SK-N-SH treated with all-trans-retinoic acid at 6 μM for 48 hours (cell line): ENCODE measurements at regions not wholly inside any gene's neighbourhood (a gene's known extent, or its start where the extent isn't known, plus 50 kb on each side); places are given as distances from the start of the nearest gene placed in this dataset.

Experiments
- ATAC-seq: fragments of 200-7000 bp; cut with Tn5 transposase; 3 replicates; pipeline ENCODE4 v1.9.1; 2020; ENCODE audit warnings: mild to moderate bottlenecking, moderate library complexity
- ARNTL ChIP-seq: fragments of 450-650 bp; formaldehyde crosslinking; IDR thresholded peaks from 2 replicates; pipeline ENCODE4 v1.5.0; 2020; ENCODE audit warnings: low read depth, mild to moderate bottlenecking, moderate library complexity, borderline replicate concordance
- BACH2 ChIP-seq: fragments of 250-450 bp; sonication (Bioruptor Pico); IDR thresholded peaks from 2 replicates; pipeline ENCODE4 v1.9.0; 2021; ENCODE audit warnings: mild to moderate bottlenecking, borderline replicate concordance
- CSDC2 ChIP-seq: fragments of 250-450 bp; sonication (Bioruptor Pico); IDR thresholded peaks from 2 replicates; pipeline ENCODE4 v1.5.0; 2020; ENCODE audit warnings: mild to moderate bottlenecking, moderate library complexity
- ESRRG ChIP-seq: fragments of 250-450 bp; sonication (Bioruptor Pico); IDR thresholded peaks from 2 replicates; pipeline ENCODE4 v1.6.1; 2021; ENCODE audit warnings: mild to moderate bottlenecking
- GLIS3 ChIP-seq: fragments of 250-450 bp; sonication (Bioruptor Pico); IDR thresholded peaks from 2 replicates; pipeline ENCODE4 v1.5.0; 2020; ENCODE audit warnings: mild to moderate bottlenecking, moderate library complexity
- OSR1 ChIP-seq: fragments of 250-450 bp; sonication (Bioruptor Pico); IDR thresholded peaks from 2 replicates; pipeline ENCODE4 v1.8.0; 2022; ENCODE audit warnings: moderate library complexity, mild to moderate bottlenecking, inconsistent platforms
- RARB ChIP-seq: fragments of 250-450 bp; sonication (Bioruptor Pico); IDR thresholded peaks from 2 replicates; pipeline ENCODE4 v1.8.0; 2021; ENCODE audit warnings: mild to moderate bottlenecking, moderate library complexity
- SNAI2 ChIP-seq: fragments of 250-450 bp; sonication (Bioruptor Pico); IDR thresholded peaks from 2 replicates; pipeline ENCODE4 v1.5.0; 2020; ENCODE audit warnings: mild to moderate bottlenecking, moderate library complexity
- TCF4 ChIP-seq: fragments of 250-450 bp; sonication (Bioruptor Pico); IDR thresholded peaks from 2 replicates; pipeline ENCODE4 v1.8.0; 2021; ENCODE audit warnings: mild to moderate bottlenecking, moderate library complexity, borderline replicate concordance
- ZFP3 ChIP-seq: fragments of 250-450 bp; sonication (Bioruptor Pico); IDR thresholded peaks from 2 replicates; pipeline ENCODE4 v1.5.0; 2020; ENCODE audit warnings: mild to moderate bottlenecking, moderate library complexity
- ZFP30 ChIP-seq: fragments of 450-650 bp; formaldehyde crosslinking; IDR thresholded peaks from 2 replicates; pipeline ENCODE4 v1.5.0; 2022; ENCODE audit warnings: mild to moderate bottlenecking, moderate library complexity
- ZNF565 ChIP-seq: fragments of 450-650 bp; formaldehyde crosslinking; conservative IDR thresholded peaks from 2 replicates; pipeline ENCODE4 v1.5.0; 2020; ENCODE audit warnings: low read depth, mild to moderate bottlenecking, moderate library complexity
- ZNF70 ChIP-seq: fragments of 450-650 bp; formaldehyde crosslinking; IDR thresholded peaks from 2 replicates; pipeline ENCODE4 v1.5.0; 2020; ENCODE audit warnings: mild to moderate bottlenecking, moderate library complexity
- ZNF8 ChIP-seq: fragments of 450-650 bp; formaldehyde crosslinking; IDR thresholded peaks from 2 replicates; pipeline ENCODE4 v1.5.0; 2020; ENCODE audit warnings: mild to moderate bottlenecking, moderate library complexity
- TF ChIP-seq, protein P1 (sequence below): fragments of 250-450 bp; sonication (Bioruptor Pico); IDR thresholded peaks from 2 replicates; pipeline ENCODE4 v1.5.1; 2021; ENCODE audit warnings: mild to moderate bottlenecking, moderate library complexity
- TF ChIP-seq, protein P2 (sequence below): fragments of 250-450 bp; sonication (Bioruptor Pico); IDR thresholded peaks from 2 replicates; pipeline ENCODE4 v1.5.1; 2020; ENCODE audit warnings: low read depth, mild to moderate bottlenecking, moderate library complexity
- TF ChIP-seq, protein P3 (sequence below): fragments of 250-450 bp; sonication (Bioruptor Pico); IDR thresholded peaks from 2 replicates; pipeline ENCODE4 v1.5.0; 2020; ENCODE audit warnings: mild to moderate bottlenecking, moderate library complexity
- TF ChIP-seq, protein P4 (sequence below): fragments of 250-450 bp; sonication (Bioruptor Pico); IDR thresholded peaks from 2 replicates; pipeline ENCODE4 v1.8.0; 2020; ENCODE audit warnings: mild to moderate bottlenecking, moderate library complexity, borderline replicate concordance

DNA sequence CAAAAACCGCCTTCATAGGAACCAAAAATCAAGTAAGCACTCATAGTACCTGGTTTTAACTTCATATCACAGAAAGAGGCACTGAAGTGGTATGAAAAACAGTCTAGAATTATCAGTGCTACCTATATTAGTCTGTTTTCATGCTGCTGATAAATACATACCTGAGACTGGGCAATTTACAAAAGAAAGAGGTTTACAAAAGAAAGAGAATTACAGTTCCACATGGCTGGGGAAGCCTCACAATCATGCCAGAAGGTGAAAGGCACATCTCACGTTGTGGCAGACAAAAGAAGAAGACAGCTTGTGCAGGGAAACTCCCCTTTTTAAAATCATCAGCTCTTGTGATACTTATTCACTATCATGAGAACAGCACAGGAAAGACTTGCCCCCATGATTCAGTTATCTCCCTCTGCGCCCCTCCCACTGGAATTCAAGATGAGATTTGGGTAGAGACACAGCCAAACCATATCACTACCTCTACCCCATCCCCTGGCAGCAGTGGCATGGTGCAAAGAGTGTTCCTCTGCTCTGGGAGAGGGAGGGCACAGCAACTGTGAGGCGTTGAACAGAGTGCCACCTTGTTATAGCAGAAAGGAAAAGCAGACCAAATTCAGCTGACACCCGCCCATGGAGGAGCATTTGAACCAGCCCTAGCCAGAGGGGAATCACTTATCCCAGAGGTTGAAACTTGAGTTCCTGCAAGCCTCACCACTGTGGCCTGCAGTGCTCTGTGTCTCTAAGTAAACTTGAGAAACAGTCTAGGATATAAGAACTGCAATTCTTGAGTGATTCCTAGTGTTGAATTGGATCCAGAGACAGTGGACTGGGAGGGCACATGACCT is 61.9 kb upstream of the PTPRZ1 start:
- ATAC-seq: no peak

DNA sequence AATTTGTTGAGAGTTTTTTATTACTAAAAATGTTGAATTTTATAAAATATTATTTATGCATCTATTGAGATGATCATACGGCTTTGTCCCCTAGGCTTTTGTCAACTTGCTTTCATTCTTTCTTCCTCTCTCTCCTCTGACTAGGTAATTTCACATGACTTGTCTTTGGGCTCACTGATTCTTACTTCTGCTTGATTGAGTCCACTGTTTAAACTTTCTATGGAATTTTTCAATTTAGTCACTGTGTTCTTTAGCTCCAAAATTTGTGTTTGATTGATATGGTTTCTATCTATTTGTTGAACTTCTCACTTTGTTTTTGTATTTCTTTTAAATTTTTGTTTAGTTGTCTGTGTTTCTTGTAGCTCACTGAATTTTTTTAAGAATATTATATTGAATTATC is 65.9 kb upstream of the PTPRZ1 start:
- ATAC-seq: no peak
- TF ChIP-seq SNAI2 (CRISPR knock-in tag) (no peak), ZFP30 (no peak), OSR1 (CRISPR knock-in tag) (no peak)
- TF ChIP-seq, protein P1, sequence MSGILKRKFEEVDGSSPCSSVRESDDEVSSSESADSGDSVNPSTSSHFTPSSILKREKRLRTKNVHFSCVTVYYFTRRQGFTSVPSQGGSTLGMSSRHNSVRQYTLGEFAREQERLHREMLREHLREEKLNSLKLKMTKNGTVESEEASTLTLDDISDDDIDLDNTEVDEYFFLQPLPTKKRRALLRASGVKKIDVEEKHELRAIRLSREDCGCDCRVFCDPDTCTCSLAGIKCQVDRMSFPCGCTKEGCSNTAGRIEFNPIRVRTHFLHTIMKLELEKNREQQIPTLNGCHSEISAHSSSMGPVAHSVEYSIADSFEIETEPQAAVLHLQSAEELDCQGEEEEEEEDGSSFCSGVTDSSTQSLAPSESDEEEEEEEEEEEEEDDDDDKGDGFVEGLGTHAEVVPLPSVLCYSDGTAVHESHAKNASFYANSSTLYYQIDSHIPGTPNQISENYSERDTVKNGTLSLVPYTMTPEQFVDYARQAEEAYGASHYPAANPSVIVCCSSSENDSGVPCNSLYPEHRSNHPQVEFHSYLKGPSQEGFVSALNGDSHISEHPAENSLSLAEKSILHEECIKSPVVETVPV (CRISPR knock-in tag): no peak
- TF ChIP-seq, all 23 proteins: peak for 0

More for the DNA sequence above, 61.9 kb upstream of the PTPRZ1 start:
- TF ChIP-seq GLIS3 (CRISPR knock-in tag) (no peak), BACH2 (CRISPR knock-in tag) (no peak), SNAI2 (CRISPR knock-in tag) (no peak), ZFP30 (no peak), CSDC2 (CRISPR knock-in tag) (no peak), TCF4 (no peak), RARB (CRISPR knock-in tag) (no peak), ARNTL (no peak), ZNF70 (CRISPR knock-in tag) (no peak), ZFP3 (CRISPR knock-in tag) (no peak)
- TF ChIP-seq, protein P2, sequence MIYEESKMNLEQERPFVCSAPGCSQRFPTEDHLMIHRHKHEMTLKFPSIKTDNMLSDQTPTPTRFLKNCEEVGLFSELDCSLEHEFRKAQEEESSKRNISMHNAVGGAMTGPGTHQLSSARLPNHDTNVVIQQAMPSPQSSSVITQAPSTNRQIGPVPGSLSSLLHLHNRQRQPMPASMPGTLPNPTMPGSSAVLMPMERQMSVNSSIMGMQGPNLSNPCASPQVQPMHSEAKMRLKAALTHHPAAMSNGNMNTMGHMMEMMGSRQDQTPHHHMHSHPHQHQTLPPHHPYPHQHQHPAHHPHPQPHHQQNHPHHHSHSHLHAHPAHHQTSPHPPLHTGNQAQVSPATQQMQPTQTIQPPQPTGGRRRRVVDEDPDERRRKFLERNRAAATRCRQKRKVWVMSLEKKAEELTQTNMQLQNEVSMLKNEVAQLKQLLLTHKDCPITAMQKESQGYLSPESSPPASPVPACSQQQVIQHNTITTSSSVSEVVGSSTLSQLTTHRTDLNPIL: no peak
- TF ChIP-seq, protein P3, sequence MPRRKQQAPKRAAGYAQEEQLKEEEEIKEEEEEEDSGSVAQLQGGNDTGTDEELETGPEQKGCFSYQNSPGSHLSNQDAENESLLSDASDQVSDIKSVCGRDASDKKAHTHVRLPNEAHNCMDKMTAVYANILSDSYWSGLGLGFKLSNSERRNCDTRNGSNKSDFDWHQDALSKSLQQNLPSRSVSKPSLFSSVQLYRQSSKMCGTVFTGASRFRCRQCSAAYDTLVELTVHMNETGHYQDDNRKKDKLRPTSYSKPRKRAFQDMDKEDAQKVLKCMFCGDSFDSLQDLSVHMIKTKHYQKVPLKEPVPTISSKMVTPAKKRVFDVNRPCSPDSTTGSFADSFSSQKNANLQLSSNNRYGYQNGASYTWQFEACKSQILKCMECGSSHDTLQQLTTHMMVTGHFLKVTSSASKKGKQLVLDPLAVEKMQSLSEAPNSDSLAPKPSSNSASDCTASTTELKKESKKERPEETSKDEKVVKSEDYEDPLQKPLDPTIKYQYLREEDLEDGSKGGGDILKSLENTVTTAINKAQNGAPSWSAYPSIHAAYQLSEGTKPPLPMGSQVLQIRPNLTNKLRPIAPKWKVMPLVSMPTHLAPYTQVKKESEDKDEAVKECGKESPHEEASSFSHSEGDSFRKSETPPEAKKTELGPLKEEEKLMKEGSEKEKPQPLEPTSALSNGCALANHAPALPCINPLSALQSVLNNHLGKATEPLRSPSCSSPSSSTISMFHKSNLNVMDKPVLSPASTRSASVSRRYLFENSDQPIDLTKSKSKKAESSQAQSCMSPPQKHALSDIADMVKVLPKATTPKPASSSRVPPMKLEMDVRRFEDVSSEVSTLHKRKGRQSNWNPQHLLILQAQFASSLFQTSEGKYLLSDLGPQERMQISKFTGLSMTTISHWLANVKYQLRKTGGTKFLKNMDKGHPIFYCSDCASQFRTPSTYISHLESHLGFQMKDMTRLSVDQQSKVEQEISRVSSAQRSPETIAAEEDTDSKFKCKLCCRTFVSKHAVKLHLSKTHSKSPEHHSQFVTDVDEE (CRISPR knock-in tag): no peak
- TF ChIP-seq, protein P4, sequence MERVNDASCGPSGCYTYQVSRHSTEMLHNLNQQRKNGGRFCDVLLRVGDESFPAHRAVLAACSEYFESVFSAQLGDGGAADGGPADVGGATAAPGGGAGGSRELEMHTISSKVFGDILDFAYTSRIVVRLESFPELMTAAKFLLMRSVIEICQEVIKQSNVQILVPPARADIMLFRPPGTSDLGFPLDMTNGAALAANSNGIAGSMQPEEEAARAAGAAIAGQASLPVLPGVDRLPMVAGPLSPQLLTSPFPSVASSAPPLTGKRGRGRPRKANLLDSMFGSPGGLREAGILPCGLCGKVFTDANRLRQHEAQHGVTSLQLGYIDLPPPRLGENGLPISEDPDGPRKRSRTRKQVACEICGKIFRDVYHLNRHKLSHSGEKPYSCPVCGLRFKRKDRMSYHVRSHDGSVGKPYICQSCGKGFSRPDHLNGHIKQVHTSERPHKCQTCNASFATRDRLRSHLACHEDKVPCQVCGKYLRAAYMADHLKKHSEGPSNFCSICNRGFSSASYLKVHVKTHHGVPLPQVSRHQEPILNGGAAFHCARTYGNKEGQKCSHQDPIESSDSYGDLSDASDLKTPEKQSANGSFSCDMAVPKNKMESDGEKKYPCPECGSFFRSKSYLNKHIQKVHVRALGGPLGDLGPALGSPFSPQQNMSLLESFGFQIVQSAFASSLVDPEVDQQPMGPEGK (CRISPR knock-in tag): no peak
- TF ChIP-seq, protein P1 (CRISPR knock-in tag): no peak

DNA sequence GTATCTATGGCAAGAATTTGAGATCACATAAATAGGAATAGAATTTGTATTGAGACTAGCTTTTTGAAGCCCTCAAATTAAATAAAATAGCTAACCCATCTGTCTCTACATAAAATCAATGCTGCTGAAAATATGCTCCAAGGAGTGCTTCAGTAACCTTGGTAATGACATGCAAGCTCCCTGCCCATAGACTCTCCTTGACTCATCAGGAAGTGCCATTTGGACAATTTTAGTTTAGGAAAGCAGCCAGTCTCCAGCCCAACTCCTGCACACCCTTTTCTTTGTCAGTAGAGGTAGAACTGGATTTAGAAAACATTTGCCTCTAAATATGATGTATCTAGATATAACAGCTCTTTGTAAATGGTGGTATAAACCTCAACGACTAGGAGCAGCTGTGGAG is 69.9 kb upstream of the PTPRZ1 start:
- TF ChIP-seq ZNF8 (CRISPR knock-in tag): no peak
- no peak for ATAC-seq

DNA sequence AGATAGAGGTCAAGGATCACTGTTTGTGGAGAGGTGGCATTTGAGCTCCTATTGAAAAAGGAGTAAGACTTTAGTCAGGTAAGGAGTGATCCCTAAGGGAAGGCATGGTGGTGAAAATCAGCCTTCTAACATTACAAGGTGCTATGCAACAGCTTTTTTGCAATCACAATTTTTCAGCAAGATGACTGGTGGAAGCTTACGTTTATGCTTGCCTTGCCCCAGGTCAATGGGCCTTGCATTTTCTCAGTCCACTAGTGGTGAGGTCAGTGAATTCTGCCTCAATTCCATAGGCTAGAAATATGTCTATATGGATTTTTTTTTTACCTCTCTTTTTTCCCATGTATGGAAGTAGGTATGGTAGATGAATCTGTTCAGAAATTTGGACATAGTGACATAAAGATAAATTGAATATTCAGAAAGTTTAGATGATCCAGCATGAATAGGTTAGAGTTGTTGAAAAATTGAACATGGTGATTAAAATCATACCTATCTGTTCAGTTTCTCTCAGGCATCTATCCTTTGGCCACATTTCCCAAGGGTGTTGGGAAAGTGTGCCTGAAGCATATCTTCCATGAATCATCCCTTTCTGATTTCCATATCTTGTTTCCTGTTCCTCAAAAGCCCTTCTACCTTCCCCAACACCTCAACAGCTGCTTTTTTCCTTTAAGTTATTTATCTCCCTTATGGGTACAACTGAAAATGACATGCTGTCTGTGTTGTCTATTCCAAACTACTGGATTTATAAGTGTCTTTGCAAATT is 71.9 kb upstream of the PTPRZ1 start:
- no peak for TF ChIP-seq ESRRG (CRISPR knock-in tag)
- TF ChIP-seq TCF4: no peak
- TF ChIP-seq ZNF70 (CRISPR knock-in tag): no peak
- no peak for TF ChIP-seq ZNF8 (CRISPR knock-in tag)
- TF ChIP-seq ARNTL: no peak
- TF ChIP-seq ZNF565 (CRISPR knock-in tag): no peak
- no peak for TF ChIP-seq GLIS3 (CRISPR knock-in tag)
- TF ChIP-seq ZFP3 (CRISPR knock-in tag): no peak
- TF ChIP-seq RARB (CRISPR knock-in tag): no peak
- ATAC-seq: no peak
